GM12878 (cell line): ENCODE measurements at regions not wholly inside any gene's neighbourhood (a gene's known extent, or its start where the extent isn't known, plus 50 kb on each side); places are given as distances from the start of the nearest gene placed in this dataset.

Source experiments
- ATAC-seq: fragments of 200-7000 bp; cut with Tn5 transposase; 3 replicates; pipeline ENCODE4 v1.9.1; 2020; ENCODE audit warnings: mild to moderate bottlenecking, moderate library complexity
- BruUV-seq: library from RNA; stranded (reverse); fragments of 400-500 nt; replicated peaks from 2 replicates; lab custom pipeline; 2021; lab: Mats Ljungman, UMichigan
- CTCF ChIA-PET: fragments of 300-600 bp; sonication (Branson Sonifier 250); formaldehyde crosslinking; extraction: SDS; loops from one replicate; lab custom pipeline; 2021; ENCODE audit warnings: inconsistent platforms; lab: Yijun Ruan, JAX
- POLR2A ChIA-PET: fragments of 350-600 bp; formaldehyde crosslinking; extraction: SDS; loops from one replicate; lab custom pipeline; 2021; ENCODE audit warnings: inconsistent platforms; lab: Charles Lee
- RAD21 ChIA-PET: fragments of 300-600 bp; sonication (Branson Sonifier 250); formaldehyde crosslinking; loops from one replicate; lab custom pipeline; 2023; ENCODE audit warnings: antibody characterized with exemption; ENCODE audit not compliant: unreplicated experiment; lab: Charles Lee
- SMC1A ChIA-PET: fragments of 300-600 bp; sonication (Branson Sonifier 250); formaldehyde crosslinking; loops from one replicate; lab custom pipeline; 2023; ENCODE audit not compliant: unreplicated experiment, uncharacterized antibody; lab: Charles Lee
- DNase-seq: peaks from one replicate; pipeline ENCODE4 v3.0.0-alpha.2; 2011; ENCODE audit warnings: low read depth, low spot score
- FAIRE-seq: peaks from 3 replicates; lab custom pipeline; 2011; peaks lifted over from hg19 to GRCh38; lab: Jason Lieb, UNC
- H2AFZ ChIP-seq: 2 replicates; pipeline ENCODE4 v1.6.0; 2011; ENCODE audit warnings: low read depth, low read length, control low read depth; ENCODE audit not compliant: control insufficient read depth
- H3K27ac ChIP-seq: 2 replicates; pipeline ENCODE4 v1.5.1; 2011; ENCODE audit warnings: control low read depth; ENCODE audit not compliant: control insufficient read depth, insufficient read depth
- H3K27me3 ChIP-seq, 2 experiments: replicated peaks in 1 of 2; 2 replicates each; pipeline versions ENCODE4 v1.6.0 to v1.6.1; 2011; ENCODE audit warnings: low read length in 1 of 2; ENCODE audit not compliant: control insufficient read depth in 2 of 2, insufficient read depth in 2 of 2
- H3K36me3 ChIP-seq, 2 experiments: 2 replicates each; pipeline ENCODE4 v1.5.1; 2011; ENCODE audit warnings: low read length in 1 of 2; ENCODE audit not compliant: control insufficient read depth in 2 of 2, insufficient read depth in 2 of 2
- H3K4me1 ChIP-seq: 2 replicates; pipeline ENCODE4 v1.6.1; 2011; ENCODE audit warnings: mild to moderate bottlenecking, low read length, moderate library complexity, mixed read lengths; ENCODE audit not compliant: control insufficient read depth, insufficient read depth
- H3K4me2 ChIP-seq: 2 replicates; pipeline ENCODE4 v1.6.0; 2011; ENCODE audit warnings: control low read depth; ENCODE audit not compliant: control insufficient read depth, insufficient read depth
- H3K4me3 ChIP-seq: fragments of 200-600 bp; sonication (generic); 2 replicates; pipeline ENCODE4 v1.5.1; 2016
- H3K79me2 ChIP-seq: 2 replicates; pipeline ENCODE4 v1.6.0; 2011; ENCODE audit warnings: low read length; ENCODE audit not compliant: control insufficient read depth, insufficient read depth
- H3K9ac ChIP-seq: 2 replicates; pipeline ENCODE4 v1.8.0; 2011; ENCODE audit warnings: low read length, control low read depth, mixed read lengths; ENCODE audit not compliant: control insufficient read depth, insufficient read depth
- H3K9me3 ChIP-seq: replicated peaks from 3 replicates; pipeline ENCODE4 v1.5.1; 2011; ENCODE audit warnings: mild to moderate bottlenecking, low read length; ENCODE audit not compliant: control insufficient read depth, insufficient read depth
- H4K20me1 ChIP-seq: 2 replicates; pipeline ENCODE4 v1.6.0; 2011; ENCODE audit not compliant: control insufficient read depth, insufficient read depth
- BCL11A ChIP-seq: IDR thresholded peaks from 2 replicates; pipeline ENCODE4 v1.6.1; 2011; ENCODE audit warnings: low read depth, low read length
- BHLHE40 ChIP-seq, 2 experiments: fragments of 450-650 bp in 1 of 2; IDR thresholded peaks; 2 replicates each; pipeline ENCODE4 v1.6.1; 2011 to 2017; ENCODE audit warnings: low read depth in 2 of 2, borderline replicate concordance in 1 of 2, improper control_type of control experiment in 1 of 2, low read length in 1 of 2, mild to moderate bottlenecking in 1 of 2
- CHD4 ChIP-seq: fragments of 200-600 bp; sonication (generic); IDR thresholded peaks from 2 replicates; pipeline ENCODE4 v1.6.1; 2016; ENCODE audit warnings: mild to moderate bottlenecking
- EED ChIP-seq: sonication (generic); IDR thresholded peaks from 2 replicates; pipeline ENCODE4 v1.6.1; 2016; ENCODE audit warnings: antibody characterized with exemption, low read depth
- EP300 ChIP-seq, 2 experiments: fragments of 150-350 bp in 1 of 2; IDR thresholded peaks; 2 replicates each; pipeline ENCODE4 v1.6.1; 2011 to 2012; ENCODE audit warnings: low read depth in 2 of 2, low read length in 2 of 2, borderline replicate concordance in 1 of 2, improper control_type of control experiment in 1 of 2, inconsistent platforms in 1 of 2; ENCODE audit not compliant: control insufficient read depth in 1 of 2
- EZH2 ChIP-seq: IDR thresholded peaks from 2 replicates; pipeline ENCODE4 v1.6.1; 2012; ENCODE audit warnings: low read depth, mild to moderate bottlenecking, control low read depth, inconsistent platforms, low read length, borderline replicate concordance; ENCODE audit not compliant: control insufficient read depth
- MTA2 ChIP-seq: fragments of 450-650 bp; IDR thresholded peaks from 2 replicates; pipeline ENCODE4 v1.6.1; 2016; ENCODE audit warnings: low read depth, mild to moderate bottlenecking, moderate library complexity
- MTA3 ChIP-seq: IDR thresholded peaks from 2 replicates; pipeline ENCODE4 v1.6.1; 2012; ENCODE audit warnings: low read length, inconsistent platforms, borderline replicate concordance
- NFIC ChIP-seq: IDR thresholded peaks from 2 replicates; pipeline ENCODE4 v1.6.1; 2012; ENCODE audit warnings: low read depth, mild to moderate bottlenecking, inconsistent platforms, low read length, moderate library complexity
- POLR2A ChIP-seq: IDR thresholded peaks from 2 replicates; pipeline ENCODE4 v1.6.1; 2011; ENCODE audit warnings: low read depth, mild to moderate bottlenecking, low read length
- POLR2AphosphoS2 ChIP-seq: IDR thresholded peaks from 2 replicates; pipeline ENCODE4 v1.6.1; 2011; ENCODE audit warnings: low read depth, mild to moderate bottlenecking, low read length, improper control_type of control experiment, moderate library complexity
- POU2F2 ChIP-seq: IDR thresholded peaks from 3 replicates; pipeline ENCODE4 v1.6.1; 2011; ENCODE audit warnings: low read depth, mild to moderate bottlenecking, low read length, borderline replicate concordance
- RELA ChIP-seq: fragments of 450-650 bp; IDR thresholded peaks from 2 replicates; pipeline ENCODE4 v1.8.0; 2014; ENCODE audit warnings: borderline replicate concordance; ENCODE audit not compliant: partially characterized antibody
- RUNX3 ChIP-seq: IDR thresholded peaks from 2 replicates; pipeline ENCODE4 v1.6.1; 2012; ENCODE audit warnings: low read length, inconsistent platforms
- TCF7 ChIP-seq: IDR thresholded peaks from 2 replicates; pipeline ENCODE4 v1.6.1; 2014; ENCODE audit warnings: antibody characterized with exemption, borderline replicate concordance
- ZZZ3 ChIP-seq: IDR thresholded peaks from 2 replicates; pipeline ENCODE4 v1.6.1; 2011; ENCODE audit warnings: low read depth; ENCODE audit not compliant: control insufficient read depth, insufficient read length
- WGBS: methylation state at CpG from one replicate; pipeline ENCODE4 v1.1.6; 2016; ENCODE audit warnings: low lambda C conversion rate; ENCODE audit not compliant: insufficient replicate concordance, insufficient coverage; ENCODE audit errors: missing lambda C conversion rate; 5-methylcytosine and 5-hydroxymethylcytosine counted together
- in situ Hi-C: fragments of 300-500 bp; cut with MboI; formaldehyde crosslinking; loops from 9 replicates; pipeline ENCODE4 v1.14.3; 2018; ENCODE audit warnings: mixed read lengths
- intact Hi-C: fragments of 100-400 bp; cut with micrococcal nuclease; formaldehyde crosslinking; loops from one replicate; pipeline ENCODE4 v1.14.2; 2022; ENCODE audit not compliant: unreplicated experiment

GRCh38 chr4:166527500-166527899 lies 654.5 kb downstream of the TLL1 start:
- Histone ChIP-seq H3K27ac (no peak overlapping the region), H3K27me3 (no peaks in the 10 kb centered on the region), H3K9me3 (no peaks in the 10 kb centered on the region), H2AFZ (no peak overlapping the region), H3K79me2 (no peaks in the 10 kb centered on the region), H3K4me1 (no peaks in the 10 kb centered on the region), H3K4me2 (no peak overlapping the region), H3K36me3 (no peaks in the 10 kb centered on the region), H4K20me1 (no peaks in the 10 kb centered on the region), H3K9ac (no peak overlapping the region), H3K4me3 (no peak overlapping the region)
- in situ Hi-C loops (no loop called here), intact Hi-C loops (no loop called here)
- ChIA-PET POLR2A (no interaction called here), CTCF (no interaction called here), RAD21 (no interaction called here), SMC1A (interaction anchor here (1.1 kb wide), 1 partner anchor 10 kb away, joined by 4 read pairs; no protein-coding TSS in a partner anchor)
- ATAC-seq, result peak; percentile 89
- 0% methylated on average over 3 of the region's 3 CpGs for WGBS
- FAIRE-seq, result no peak
- DNase-seq, result no peak
- peak; percentile 23; the same call in 1 of the 2 replicates for TF ChIP-seq NFIC
- no peak for TF ChIP-seq CHD4
- no peak for TF ChIP-seq RELA
- 0 out of 2 replicates have a peak, but pooled peaks have one; percentile 42 for TF ChIP-seq MTA2
- TF ChIP-seq EED, result 0 out of 2 replicates have a peak, but pooled peaks have one; percentile 25
- TF ChIP-seq EZH2, result no peak
- TF ChIP-seq MTA3, result no peak
- peak; percentile 58; the same call in 1 of the 2 replicates for TF ChIP-seq TCF7
- TF ChIP-seq EP300 (IDR thresholded peaks at IDR 0.05; ENCODE audit: borderline replicate concordance in 1 of 2, control insufficient read depth in 1 of 2, low read depth in 2 of 2, low read length in 2 of 2), result 0 out of 4 replicates have a peak, but pooled peaks of 1 of the 2 experiments have one; percentile 9
- TF ChIP-seq ZZZ3, result no peak
- TF ChIP-seq BHLHE40 (IDR thresholded peaks at IDR 0.05; ENCODE audit: borderline replicate concordance in 1 of 2, low read depth in 2 of 2, low read length in 1 of 2), result 0 out of 4 replicates have a peak, but pooled peaks of 1 of the 2 experiments have one; percentile 15
- TF ChIP-seq POLR2A, result no peak
- peak; percentile 74 for TF ChIP-seq RUNX3
- no peak for TF ChIP-seq POLR2AphosphoS2
- TF ChIP-seq POU2F2, result peak; percentile 20; the same call in 1 of the 3 replicates
- peak; percentile 48; the same call in 1 of the 2 replicates for TF ChIP-seq BCL11A
- no TSS peak for BruUV-seq
